NCI-H2081 (cell line): ENCODE measurements at regions not wholly inside any gene's neighbourhood (a gene's known extent, or its start where the extent isn't known, plus 50 kb on each side); places are given as distances from the start of the nearest gene placed in this dataset.
"Not testable (repeated sequence)": the region's sequence is repeated elsewhere in the genome, so short reads cannot be mapped to it uniquely, and the experiment has no call there.

Source experiments
- DNase-seq, 2 experiments: peaks; one replicate each; lab custom pipeline; 2025; lab: John Stamatoyannopoulos, UW

DNA sequence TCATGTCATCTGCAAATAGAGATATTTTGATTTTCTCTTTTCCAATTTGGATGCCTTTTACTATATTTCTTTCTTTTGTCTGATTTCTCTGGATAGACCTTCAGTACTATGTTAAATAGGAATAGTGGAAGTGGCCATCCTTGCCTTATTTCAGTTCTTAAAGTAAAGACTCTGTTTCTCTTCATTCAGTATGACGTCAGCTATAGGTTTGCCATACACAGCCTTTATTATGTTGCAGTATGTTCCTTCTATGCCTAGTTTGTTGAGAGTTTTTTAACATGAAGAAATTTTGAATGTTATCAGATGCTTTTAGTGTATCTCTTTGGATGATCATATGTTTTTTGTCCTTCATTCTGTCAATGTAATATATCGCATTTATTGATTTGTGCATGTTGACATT lies 566.7 kb upstream of the ROBO1 start:
- no peak for DNase-seq

DNA sequence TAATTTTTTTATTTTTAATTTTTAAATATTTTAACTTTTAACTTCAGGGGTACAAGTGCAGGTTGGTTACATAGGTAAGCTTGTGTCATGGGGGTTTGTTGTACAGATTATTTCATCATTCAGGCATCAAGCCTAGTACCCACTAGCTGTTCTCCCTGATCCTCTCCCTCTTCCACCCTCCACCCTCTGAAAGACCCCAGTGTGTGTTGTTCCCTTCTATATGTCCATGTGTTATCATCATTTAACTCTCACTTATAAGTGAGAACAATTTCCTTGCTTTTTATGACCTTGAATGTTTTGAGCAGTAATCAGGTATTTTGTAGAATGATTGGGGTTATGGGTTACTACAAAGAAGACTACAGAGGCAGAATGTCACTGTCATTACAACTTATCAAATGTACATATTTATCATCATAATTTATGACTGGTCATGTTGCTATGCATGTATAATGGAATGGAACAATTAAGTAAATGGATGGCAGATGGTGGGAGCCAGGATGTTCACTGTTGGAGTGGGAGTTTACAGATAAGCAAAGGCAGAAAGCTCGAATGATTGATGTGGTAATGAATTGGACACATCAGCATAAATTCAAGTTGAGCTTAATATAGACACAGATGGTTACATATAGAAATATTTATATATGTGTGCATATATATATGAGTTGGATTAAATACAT lies 563.8 kb upstream of the ROBO1 start:
- DNase-seq = peak in 1 of 2 experiments; percentile 3

DNA sequence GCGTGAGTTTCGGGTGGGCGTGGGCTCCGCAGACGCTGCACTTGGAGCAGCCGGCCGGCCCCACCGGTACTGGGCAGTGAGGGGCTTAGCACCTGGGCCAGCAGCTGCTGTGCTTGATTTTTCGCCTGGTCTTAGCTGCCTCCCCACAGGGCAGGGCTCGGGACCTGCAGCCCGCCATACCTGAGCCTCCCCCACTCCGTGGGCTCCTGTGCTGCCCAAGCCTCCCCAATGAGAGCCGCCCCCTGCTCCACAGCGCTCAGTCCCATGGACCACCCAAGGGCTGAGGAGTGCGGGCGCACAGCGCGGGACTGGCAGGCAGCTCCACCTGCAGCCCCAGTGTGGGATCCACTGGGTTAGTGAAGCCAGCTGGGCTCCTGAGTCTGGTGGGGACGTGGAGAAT lies 546.7 kb upstream of the ROBO1 start:
- not testable (repeated sequence) for DNase-seq

DNA sequence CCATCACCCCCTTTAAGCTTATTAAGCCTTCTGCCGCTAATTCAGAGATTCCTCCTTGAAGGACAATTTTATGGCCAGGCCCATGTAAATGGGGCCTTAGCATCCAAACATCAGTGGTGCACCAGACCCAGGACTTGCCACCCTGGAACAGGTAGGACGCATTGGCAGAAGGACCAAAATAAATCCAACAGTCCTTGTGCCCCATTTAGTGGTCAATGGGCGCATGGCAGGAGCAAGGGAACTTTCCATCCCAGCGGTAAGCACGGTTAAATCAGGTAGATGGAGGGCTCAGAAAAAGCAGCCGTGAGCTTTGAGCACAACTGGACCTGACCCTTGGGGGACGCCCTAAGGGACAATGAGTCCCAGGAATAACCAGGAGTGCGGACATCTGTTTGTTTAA lies 540.8 kb upstream of the ROBO1 start:
- no peak for DNase-seq

DNA sequence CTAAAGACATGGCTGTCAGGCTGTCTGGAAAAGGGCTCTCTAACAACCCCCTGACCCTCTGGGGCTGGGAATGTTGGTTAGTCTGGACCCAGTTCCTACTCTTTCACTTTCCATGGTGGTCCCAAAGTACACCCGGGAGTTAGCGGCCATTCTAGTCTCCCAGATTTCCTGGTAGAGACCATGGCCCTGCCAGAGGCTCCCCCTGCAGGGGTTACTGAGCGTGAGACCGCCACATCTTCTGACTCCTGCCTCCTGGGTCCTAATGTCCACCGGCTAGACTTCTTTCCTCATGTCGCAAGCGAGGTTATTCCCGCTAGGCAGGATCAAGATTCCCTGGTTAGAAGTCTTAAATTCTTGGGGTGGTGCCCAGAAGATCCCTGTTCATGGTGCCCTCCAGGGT lies 540.0 kb upstream of the ROBO1 start:
- DNase-seq = no peak

DNA sequence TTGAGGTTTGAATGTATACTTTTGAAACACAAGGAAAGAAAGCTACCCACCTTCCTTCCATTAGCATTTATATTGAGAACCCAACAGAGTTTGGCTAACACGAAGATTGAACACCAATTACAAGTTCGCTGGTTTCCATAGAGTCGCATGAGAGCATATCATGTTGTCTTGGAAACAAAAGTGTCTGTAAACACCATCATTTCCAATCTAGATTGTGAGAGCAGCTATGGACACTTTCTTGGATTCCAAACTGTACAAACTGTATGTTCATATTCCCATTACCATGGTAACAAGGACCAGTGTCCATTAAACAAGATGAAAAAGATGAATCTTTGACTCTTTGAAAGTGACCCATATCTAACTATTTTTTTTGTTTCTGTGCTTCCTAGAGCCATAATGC lies 529.9 kb upstream of the ROBO1 start:
- DNase-seq = no peak

DNA sequence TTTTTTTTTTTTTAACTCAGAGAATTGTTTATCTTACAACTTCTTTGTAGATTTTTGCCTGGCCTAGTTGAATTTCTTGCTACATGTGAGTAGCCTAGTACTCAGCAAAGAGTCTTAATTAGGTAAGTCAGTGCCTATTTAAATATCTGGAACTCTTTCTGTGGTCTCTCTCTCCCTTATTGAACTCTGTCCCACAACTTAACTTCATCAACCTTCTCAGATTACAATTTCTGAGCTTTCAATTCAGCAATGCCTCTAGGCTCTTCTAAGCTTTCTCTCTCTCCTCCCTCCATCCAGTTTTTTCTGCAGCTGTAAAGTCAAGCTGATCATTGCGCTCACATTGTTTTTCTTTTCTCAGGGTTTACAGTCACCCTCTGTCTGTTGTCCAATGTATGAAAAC lies 517.6 kb upstream of the ROBO1 start:
- DNase-seq = no peak

DNA sequence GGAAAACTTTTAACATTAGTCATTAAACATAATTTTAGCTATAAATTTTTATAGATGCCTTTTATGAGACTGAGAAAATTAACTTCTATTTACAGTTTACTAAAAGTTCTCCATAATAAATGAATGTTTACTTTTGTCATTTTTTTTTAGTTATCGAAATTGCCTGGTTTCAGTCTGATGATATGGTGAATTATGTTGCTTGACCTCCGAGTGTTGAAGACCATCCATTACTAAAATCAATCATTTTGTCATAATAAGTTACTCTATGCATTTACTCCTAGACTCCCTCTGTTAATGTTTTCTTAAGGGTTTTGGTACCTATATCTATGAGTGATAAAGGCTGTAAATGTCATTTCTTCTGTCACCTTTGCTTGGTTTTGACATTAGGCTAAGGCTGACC lies 516.0 kb upstream of the ROBO1 start:
- no peak for DNase-seq

DNA sequence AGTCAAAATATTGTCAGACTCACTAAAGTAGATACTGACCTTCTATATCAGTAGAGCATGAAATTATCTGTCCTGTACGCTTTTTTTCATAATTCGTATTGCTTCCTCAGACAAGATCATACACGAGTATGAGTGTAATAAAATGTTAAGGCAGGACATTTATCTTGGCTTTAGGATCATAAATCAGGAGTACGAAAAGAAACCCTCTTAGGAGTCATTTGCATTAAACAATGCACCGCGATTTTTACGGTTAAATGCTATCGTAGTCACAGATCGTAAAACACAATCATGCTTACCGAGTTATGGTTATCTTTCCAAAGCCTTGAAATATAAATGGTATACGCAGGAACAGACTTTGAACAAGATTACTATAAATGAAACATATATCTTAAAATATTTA lies 510.3 kb upstream of the ROBO1 start:
- DNase-seq = no peak

DNA sequence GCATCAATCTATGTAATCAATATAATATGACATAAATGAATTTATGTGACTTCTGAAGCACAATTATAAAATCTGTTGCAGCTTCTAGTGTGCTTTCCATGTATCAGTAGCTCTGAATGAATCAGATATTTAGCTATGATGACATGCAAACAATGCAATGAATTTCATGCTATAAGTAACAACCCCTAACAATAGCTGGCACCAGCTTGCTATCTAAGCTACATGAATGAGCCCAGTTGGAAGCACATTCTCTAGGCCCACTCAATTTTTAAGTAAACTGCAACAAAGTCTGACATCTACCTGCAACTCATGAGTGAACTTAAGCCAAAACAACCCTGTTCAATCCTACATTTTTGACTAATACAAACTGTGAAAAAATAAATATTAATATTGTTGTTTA lies 507.3 kb upstream of the ROBO1 start:
- DNase-seq = no peak

DNA sequence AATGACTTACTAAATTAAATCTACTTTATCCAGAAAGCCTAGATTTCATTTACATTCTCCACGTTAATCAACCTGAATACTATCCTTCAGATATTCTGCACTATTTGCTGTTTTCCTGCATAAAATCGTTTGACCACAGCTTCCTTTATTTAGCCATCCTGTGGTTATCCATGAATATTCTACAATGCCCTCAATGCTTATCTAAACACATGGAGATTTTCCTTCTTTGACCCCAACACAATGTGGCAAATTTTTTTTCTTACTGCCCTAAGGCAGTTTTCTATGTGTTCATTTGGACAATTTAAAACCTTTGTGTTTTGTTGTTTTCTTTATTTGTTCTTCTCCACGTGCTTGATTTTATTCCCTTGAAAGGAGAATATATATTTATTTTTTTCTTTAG lies 495.5 kb upstream of the ROBO1 start:
- DNase-seq = no peak

DNA sequence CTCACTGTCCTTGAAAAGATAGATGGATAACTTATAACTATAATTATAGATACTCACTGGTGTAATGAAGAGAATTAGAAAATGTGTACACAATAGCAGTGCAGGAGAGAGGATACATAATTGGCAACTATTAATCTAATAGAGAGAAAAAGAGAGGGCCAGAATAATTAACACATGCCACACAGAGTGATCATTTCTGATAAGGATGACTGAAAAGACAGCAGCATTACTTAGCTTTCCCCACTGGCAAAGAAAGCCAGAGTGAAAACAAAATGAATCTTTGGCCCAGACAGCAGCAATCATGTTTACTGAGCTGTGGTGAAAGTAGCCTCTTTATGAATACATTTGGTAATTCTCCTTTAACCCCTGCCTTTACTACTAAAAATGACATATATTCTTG lies 493.3 kb upstream of the ROBO1 start:
- peak in 1 of 2 experiments; percentile 18 for DNase-seq

DNA sequence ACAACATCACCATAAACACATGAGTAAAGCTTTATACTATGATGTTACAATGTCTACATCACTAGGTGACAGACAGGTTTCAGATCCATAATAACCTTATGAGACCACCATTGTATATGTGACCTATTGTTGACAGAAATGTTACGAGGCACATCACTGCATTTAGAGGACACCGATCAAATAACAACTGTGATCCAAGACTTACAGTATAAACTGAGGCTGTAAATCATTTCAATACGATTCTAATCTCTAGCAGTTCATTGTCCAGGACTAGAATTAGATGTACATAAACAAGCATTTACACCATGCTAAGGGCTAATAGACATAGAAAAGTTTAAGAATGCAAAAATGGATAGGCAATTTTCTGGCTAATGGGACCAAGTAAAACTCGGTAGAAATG lies 491.9 kb upstream of the ROBO1 start:
- no peak for DNase-seq

DNA sequence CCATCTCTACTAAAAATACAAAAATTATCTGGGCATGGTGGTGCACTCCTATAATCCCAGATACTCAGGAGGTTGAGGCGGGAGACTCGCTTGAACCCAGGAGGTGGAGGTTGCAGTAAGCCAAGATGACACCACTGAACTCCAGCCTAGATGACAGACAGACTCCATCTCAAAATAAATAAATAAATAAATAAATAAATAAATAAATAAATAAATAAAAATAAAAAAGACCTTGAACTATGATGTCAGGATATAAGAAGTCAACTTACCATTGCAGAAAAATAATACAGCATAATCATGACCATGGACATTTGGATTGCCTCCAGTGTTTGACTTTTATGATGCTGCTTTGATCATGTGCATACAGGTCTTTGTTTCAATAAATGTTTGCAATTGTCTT lies 484.3 kb upstream of the ROBO1 start:
- no peak for DNase-seq

DNA sequence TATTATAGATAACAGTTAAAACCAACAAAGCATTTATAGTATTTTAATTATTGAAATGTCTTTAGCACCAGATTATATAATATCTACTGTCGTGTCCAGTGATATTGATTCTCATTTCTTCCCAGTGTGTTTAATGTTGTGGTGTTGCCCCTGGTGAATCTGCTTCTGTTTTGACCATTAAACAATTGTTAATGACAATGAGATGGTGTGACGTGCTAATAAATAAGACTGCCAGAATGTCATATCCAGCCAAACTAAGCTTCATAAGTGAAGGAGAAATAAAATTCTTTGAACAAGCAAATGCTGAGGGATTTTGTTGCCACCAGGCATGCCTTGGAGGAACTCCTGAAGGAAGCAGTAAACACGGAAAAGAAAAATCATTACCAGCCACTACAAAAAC lies 480.0 kb upstream of the ROBO1 start:
- no peak for DNase-seq

DNA sequence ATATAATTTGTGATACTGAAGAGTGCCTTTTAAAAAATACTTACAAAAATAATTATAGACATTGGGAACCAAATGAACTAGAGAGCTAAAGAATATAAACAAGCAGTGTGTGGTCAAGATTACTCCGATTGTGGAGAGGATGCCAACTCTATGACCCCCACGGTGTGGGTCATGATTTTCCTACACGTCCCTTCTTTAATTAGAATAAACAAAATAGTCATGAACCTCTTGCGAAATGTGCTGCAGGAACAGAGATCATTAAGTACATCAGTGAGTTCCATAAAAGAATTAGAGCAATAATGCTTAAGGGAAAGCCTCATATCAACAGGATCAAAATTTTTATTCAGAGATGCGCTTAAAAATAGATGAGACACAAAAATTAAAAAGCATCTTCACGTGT lies 476.6 kb upstream of the ROBO1 start:
- DNase-seq = no peak

DNA sequence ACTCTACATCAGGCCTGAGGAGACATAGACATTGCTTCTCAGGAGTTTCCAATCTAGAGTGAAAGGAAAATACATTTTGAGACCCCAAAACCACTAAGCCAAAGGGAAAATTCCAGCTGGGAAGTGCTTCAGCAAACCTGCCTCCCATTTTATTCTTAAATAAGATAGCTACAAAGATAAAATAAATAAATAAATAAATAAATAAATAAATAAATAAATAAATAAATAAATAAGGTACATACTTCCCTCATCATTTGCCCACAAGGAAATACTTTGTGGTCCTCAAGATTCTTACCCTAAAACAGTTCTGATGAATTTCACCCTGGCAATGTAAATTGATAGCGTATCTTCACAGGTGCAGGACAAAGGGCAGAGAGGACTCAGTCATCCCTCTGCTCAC lies 474.0 kb upstream of the ROBO1 start:
- no peak for DNase-seq

DNA sequence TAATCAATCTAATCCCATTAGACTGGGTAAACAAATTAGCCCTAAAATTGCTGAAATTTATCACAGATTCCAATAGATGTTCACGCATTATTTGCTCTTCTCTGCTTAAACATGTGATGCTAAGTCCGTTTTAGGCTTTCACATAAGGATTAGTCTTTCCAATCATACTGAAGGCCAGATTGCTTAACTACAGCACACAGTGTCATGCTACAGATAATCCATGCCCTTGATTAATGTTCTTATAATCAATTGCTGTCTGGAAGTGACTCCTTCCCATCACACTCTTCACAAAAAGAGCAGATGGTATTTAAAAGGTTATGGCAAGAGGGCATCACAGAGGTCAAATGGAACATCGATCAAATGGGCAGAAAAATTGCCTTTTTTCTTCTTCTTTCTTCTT lies 471.5 kb upstream of the ROBO1 start:
- no peak for DNase-seq

DNA sequence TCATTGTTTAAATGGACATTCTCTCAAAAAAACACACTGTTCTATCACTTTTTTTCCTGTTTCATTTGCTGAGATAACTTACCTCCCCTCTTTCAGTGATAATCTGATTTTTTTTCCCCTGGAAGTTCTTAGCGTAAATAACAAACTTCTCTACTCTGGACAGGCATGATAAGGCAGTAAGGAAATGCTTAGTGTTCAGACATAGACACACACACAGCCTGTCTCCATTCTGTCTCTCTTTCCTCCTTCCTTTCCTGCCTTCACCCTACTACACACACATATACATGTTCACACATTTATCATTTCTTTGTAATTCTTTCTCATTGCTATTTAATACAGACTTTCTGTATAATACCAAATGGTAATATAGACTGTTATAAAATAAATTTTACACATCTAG lies 470.8 kb upstream of the ROBO1 start:
- no peak for DNase-seq

DNA sequence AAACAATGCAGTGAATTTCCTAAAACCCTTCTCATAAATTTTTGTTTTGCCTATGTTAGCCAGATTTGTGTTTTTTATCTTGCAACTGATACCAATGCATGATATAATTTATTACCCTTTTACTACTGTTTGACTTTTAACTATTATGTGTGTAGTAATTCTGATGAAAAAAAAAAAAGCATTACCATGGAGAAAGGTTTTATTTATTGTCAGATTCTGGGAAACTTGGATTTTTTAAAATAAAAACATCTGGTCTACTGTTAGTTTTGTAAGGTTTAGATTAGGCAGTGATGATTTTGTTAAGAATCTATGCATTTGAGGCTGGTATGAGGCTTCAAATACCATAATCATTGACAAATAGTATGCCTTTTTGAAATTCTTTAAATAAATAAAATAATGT lies 470.4 kb upstream of the ROBO1 start:
- DNase-seq = no peak

DNA sequence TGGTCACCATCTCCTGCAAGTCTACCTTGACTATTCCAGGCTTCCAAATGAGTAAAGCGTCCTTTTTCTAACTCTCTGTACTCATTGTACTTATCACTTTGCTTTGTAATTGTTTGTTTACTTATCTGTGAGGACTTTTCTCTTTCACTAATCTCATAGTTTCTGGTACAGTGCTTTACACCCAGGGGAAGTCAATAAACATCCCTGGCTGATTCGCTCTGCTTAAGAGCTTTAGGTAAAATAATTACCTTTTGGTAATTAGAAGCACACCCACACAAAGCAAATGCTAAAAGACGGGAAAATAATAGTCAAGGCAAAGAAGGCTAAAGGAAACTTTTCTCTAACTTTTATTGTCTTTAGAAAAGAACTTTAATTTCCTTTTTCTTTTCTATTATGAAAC lies 466.9 kb upstream of the ROBO1 start:
- no peak for DNase-seq

DNA sequence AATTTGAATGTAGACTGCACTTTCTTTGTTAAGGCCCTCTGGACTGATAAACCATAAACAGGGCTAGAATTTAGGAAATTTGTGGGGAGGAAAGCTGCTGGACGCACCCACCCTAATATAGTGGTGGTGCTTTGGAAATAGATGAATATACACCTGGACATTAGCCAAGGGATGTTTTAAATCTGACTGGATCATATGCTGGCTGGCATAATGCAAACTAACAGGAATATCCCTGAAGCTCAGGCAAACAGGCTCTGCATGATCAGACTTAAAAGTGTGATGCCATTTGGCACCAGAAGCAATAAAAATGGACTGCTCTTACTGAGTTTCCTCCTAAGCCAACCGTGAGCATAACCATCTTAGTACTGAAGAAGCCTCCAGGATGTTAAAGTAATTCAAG lies 465.8 kb upstream of the ROBO1 start:
- no peak for DNase-seq

DNA sequence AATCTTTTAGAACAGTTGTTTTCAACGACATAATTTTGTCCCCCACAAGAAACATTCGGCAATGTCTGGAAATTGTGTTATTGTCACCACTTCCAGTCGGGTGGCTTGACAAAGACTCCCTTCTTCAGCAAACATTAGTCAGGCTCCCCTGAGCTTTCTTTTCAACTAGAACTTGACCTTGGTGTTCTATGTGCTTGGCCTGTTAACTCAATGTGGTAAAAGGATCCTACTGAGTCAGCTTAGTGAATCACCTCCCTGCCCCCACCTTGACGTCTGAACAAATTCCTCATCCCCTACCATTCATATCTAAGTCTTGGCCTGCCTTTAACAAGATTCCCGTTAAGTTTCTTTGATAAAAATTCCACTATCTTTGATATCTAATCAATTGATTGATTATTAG lies 465.0 kb upstream of the ROBO1 start:
- no peak for DNase-seq

DNA sequence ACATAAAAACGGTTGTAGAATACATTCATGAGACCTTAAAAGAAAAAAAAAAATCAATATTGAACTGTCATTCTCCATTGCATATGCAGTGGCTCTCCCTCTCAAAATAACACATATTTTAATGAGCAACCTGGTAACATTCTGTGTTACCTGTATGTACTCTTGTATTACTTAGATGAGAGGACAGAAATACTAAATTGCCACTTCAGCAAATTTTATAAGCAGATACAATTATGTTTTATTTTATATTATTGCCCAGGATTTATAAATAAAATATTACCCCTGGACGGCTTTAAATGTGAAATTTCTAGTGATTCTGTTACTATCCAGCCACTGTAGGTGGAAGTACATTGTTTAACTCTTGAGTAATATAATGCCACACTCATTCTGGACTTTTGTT lies 463.2 kb upstream of the ROBO1 start:
- DNase-seq = no peak

DNA sequence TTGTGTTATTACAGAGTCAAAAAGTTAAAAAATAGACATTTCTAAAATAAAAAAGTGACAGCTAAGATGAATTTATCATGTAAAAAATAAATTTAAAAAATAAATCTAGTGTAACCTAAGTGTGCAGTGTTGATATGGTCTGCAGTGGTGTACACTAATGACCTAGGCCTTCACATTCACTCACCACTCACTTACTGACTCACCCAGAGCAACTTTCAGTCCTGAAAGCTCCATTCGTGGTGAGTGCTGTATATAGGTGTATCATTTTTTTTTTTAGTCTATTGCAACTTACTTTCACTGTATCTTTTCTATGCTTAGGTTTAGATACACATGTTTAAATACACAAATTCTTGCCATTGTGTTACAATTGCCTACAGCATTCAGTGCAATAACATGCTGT lies 459.4 kb upstream of the ROBO1 start:
- DNase-seq = no peak
